Left forelimb (tissue), 1 donor: ENCODE measurements at regions not wholly inside any gene's neighbourhood (a gene's known extent, or its start where the extent isn't known, plus 50 kb on each side); places are given as distances from the start of the nearest gene placed in this dataset.

Source experiments
- DNase-seq: peaks from one replicate; pipeline ENCODE4 v3.0.0-alpha.2; 2018; ENCODE audit warnings: low spot score

DNA sequence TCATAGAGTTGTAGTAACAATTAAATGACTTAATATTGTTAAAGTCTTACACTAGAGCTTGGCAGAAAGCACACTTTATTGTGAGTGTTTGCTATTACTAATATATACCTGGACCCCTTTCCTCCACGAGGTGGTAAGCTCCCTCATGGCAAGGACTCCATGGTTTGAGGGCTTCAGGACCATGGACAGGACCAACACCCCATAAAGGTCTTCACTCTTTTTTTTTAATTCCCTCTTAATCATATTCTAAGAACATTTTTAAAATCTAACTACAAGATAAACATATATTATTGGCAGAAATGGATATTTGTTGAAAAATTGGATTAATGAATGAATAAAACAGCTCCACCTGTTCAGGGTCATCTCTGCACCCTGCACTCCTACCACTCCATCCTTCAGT lies 154.5 kb downstream of the CBLN1 start:
- DNase-seq = no peak

DNA sequence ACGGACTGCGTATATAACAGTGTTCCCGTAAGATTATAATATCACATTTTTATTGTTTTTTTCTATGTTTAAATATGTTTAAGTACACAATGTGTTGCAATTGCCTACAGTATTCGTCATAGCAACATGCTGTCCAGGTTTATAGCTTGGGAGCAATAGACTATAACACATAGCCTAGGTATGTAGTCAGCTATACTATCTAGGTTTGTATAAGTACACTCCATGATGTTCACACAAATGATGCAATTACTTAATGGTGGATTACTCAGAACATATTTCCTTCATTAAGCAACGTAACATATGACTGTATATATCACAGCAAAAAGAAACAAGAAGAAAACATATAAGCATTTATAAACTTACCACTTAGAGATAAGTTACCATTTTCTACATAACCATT lies 160.0 kb downstream of the CBLN1 start:
- DNase-seq = no peak

DNA sequence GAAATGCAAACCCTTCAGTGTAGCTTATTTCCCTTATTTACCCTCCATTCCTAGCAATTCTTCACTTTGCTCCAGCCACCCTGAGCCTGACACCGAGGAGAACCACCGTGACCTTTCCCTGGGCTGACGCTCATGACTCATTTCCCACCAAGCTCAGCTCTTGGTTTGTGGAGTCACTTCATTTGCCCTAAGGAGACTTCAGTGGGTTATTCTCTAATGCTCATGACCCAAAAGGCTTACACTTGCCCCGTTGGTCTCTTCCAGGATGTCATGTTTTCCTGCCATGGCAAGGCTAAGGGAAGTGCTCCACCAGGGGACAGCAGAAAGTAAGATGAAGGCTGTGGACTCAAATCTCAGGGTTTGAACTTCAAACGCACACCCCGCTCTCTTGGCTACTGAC lies 161.0 kb downstream of the CBLN1 start:
- DNase-seq = no peak

DNA sequence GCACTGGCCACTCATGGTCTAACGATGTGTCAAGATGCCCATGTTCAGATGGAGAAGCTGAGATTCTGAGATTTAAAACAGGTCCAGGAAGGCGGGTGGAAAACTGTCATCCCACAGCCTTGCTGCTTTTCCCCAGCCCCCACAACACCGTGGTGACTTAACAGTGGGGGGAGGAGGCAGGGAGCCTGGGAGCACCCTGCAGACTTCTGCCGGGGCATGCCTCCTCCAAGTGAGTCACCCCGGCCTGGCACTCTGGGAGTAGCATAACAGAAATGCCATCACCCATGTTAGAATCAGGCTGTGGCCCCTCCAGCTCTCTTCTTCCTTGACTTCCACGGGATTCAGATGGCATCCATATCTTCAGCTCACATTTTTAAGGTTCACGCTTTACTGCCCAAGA lies 164.8 kb downstream of the CBLN1 start:
- no peak for DNase-seq

DNA sequence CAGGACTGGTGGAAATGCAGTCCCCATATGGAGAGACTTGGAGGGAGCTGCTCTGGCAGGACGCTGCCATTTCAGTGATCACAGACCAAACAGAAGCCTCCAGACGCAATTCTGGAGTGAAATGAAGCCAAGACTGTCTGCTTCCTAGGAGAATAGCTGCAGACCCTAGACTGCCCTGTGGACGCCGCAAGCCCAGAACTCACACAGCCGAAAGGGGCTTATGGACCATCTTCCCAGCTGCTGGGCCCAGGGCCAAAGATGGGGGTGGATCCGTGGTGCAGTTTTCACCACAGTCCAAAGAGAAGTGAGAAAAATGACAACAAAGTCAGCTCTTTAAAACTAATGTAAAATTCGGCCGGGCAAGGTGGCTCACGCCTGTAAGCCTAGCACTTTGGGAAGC lies 165.7 kb downstream of the CBLN1 start:
- no peak for DNase-seq

DNA sequence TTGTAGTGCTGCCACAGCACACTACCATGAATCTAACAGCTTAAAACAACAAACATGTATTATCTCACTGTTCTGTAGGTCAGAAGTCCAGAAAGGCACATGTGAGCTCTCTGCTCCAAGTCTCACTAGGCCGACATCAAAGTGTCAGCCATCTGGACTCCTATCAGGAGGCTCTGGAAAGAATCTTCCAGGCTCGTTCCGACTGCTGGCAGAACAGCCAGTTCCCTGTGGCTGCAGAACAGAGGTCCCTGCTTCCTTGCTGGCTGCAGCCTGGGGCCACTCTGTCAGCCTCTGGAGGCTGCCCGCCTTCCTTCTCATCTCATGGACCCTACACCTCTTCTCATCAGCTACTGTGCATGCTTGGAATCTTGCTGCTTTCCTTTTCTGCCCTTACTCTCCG lies 168.9 kb downstream of the CBLN1 start:
- no peak for DNase-seq

DNA sequence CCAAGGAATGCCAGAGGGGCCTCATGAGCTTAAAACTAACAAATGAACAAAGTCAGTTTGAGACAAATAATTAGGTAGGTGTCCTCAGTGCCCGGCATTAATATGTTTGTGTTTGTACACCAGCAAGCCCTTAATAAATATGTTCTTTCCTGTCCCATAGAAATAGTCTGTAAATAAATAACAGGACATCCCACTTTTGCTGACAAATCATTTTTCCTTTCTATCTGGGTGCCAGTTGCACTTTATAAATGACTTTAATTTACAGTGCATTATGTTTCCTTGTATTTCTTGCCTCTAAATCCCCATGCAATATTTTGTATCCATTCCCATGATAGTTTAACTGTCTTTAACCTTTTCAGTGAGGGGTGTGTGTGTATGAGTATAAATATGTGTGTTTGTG lies 170.3 kb downstream of the CBLN1 start:
- DNase-seq = no peak

DNA sequence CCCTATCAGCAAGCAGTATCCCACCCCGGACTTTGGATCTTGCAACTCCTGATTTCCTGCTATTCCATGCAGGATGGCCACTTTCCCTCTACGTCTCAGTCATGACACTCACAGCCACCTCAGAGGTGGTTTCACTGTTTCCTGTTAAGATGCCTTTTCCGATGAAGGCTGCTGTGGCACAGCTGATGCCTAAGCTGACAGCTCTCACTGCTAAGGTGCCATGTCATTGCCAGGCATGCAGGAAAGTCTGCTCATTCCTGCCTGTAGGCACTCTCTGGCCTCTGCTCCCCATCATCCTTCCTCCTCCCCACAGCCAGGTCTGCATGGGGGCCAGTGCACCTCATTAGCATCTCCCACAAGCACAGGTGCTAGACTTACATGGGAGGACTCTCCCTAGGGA lies 173.0 kb downstream of the CBLN1 start:
- no peak for DNase-seq

DNA sequence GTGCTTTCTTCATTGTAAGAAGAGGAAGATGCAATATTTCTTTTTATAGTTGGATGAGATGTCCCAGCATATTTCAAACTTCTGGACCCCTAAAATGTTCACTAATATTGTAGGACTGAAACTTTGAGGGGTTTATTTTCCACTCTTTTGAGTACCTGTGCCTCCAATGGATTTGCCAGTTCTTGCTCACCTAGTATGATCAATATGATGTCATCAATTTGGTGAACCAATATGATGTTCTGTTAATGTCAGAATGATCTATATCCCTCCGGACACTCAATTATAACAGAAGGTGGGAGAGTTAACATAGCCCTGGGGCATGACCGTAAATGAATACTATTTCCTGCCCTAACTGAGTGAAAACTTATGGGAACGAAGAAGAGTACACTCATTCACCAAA lies 178.3 kb downstream of the CBLN1 start:
- no peak for DNase-seq

DNA sequence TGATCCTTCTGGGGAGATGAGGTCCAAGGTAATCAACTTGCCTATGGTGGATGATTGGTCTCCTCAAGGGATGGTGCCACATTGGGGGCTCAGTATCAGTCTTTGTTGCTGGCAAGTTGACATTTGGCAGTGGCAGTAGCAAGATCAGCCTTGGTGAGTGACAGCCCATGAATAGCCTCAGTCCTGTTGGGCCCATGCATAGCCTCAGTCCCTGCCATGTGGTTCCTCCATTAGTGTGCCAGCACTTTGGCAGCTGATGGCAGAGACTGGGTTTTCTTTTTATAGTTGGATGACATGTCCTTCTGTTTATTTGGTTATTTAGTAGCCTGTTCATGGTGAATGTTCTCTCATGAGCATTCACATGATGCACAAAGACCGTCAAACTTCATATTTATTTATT lies 179.6 kb downstream of the CBLN1 start:
- no peak for DNase-seq

DNA sequence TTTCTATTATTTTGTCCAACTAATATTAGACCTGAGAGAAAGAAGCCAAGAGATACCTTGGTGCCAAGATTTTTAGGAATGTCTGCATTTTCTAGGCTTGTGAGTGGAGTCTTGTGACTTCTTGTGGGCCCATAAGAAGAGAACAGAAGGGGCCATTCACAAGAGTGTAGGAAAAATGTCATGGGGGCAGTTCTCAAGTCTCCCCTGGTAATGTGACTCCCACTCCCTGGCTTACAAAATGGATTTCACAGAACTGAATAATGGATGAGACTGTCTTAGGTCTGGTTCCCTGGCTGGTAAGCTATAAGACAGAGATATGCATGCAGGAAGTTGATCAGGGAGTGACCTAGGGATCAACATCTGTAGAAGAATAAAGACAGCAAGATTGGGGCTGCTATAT lies 181.3 kb downstream of the CBLN1 start:
- no peak for DNase-seq

DNA sequence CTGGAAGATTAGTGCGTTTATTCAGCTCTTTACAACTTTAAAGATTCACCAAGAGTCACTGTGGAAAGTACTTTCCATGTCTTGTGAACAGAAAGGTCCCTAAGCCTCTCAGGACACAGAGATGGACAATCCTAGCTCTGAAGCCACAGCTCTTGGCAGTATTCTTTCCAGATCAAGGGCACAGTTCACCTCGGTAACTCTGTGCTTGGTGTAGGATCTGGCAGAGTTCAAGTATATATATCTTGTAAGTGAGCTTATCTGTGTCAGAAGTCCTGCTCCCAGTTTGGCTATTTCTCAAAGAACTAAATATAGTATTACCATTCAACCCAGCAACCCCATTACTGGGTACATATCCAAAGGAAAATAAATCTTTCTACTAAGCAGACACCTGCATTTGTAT lies 183.7 kb downstream of the CBLN1 start:
- no peak for DNase-seq

DNA sequence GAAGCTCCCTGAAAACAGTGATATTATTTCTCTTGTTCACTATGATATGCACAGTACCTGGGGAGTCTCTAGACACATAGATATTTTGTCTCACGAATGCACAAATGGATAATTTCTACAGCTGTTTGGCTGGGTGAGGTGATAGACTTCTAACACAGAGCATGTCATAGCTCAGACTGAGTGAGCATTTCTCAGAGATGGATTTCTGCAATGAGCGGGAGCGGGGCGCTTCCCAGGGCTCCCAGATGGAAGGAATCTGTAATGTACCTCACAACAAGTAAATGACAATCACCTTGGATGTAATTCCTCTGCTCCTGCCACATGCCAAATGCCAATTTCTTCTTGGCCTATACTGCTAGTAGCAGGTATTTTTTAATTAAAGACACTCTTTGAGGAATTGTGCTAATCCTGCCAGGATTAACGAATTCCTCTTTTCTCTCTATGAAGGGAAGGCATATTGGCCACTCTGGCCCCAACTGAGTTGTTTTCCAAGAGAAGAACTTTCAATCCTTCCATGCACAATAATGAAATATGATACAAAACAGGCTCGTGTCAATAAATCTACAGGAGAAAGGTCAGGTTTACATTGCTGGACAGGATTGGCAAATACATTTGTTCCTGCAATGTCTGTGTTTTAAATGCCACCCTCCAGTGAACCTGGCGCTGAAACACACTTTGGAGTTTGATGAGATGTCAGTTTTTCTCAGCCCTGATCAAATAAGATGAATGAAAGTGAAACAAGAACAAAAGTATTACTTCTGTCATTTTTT lies 185.3 kb downstream of the CBLN1 start:
- no peak for DNase-seq

DNA sequence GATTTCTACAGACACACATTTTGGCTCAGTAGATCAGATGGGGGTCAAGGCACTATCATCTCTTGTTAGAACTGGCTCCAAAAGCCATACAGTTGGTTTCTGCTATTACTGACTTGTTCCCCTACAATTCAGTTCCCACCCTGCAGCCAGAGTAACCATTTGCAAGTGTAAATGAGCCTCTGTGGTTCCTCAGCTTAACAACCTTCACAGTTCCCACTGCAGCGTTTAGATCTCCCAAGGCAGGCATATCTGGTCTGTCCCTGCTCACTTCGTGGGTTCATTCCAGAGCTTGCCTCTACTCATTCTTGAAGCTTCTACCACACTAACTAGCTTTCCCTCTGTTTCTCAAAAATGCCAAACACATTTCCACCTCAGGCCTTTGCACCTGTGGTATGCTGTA lies 186.1 kb downstream of the CBLN1 start:
- no peak for DNase-seq

DNA sequence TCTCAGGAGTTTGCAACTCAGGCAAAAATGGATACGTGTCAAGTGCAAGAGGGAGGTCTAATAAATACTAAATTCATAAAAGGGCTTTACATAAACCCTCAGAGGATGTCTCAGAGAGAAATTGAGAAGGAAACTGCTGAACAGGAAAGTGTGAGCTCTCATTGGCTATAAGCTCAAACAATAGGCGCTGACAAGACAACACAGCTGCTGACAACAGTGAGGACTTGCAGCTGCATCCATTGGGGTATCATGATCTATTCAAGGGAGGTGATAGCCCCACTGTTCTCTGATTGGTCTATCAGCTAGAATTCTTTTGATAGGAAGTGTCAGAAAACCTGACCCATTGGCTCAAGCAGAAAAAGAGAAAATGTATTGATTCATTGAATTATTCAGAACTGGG lies 187.2 kb downstream of the CBLN1 start:
- DNase-seq = no peak

DNA sequence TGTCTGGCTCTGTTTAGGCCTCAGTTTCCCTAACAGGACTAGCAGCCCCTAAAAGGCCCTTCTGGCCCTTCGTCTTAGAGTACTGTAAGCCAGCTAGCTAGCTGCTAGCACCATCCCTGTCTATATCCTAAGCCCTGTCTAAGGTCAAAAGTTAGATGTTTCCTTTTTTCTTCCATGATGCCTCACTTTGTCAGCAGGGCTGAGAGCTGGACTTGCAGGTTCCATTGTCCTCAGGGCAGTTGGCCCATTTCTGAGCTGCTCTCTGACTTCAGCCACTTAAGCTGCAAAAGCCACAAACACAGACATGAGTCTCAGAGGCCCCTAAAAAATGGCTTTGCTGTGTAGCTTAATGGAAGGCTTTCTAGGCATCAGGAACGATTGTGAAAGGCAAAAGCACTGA lies 187.7 kb downstream of the CBLN1 start:
- no peak for DNase-seq

DNA sequence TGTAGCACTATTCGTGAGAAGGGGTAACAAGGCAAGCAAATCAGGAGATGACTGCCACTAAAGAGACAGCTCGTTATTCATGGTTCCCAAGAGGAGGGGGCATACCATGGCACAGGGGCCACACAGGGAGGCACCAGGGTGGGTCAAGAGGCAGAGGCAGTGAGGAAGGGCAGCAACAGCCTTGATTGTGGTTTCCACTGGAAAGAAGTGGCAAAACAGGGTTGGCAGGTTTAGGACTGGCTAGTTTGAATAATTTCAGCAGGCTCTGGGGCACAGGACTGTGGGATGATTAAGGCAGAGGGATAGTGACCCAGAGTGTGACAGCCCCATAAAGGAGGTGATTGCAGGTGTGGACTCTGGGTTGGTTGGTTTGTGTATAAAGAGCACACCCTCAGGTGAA lies 188.9 kb downstream of the CBLN1 start:
- DNase-seq = no peak

DNA sequence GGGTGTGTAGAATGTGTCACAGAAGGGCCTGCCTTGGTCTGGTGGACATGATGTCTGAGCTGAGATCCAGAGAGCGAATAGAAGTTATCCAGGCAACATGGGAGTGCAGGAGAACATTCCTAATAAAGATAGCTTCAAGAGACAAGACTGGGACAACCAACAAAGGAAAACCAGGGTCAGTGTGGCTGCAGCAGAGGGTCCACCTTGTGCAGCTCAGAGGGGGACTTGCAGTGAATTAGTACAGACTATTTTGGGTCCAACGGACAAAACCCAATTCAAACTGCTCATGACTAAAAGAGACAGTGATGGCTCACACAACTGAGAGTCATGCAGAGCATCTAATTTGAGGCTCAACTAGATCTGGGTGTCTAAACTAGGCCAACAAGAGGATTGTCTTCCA lies 192.1 kb downstream of the CBLN1 start:
- no peak for DNase-seq

DNA sequence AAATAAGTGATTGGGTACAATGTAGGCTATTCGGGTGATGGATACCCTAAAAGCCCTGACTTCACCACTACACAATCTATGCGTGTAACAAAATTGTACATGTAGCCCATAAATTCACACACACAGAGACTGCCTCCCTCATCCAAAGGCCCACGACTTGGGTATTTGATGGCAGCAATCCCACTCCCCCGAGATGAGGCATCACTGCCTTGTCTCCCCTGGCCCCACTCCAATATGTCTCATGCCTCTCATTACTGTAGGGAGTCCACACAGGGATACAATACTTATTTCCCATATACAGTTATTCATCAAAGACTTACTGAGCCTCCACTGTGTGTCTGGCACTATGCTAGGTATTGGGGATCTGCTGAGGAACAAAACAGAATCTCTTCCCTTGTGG lies 192.6 kb downstream of the CBLN1 start:
- no peak for DNase-seq

DNA sequence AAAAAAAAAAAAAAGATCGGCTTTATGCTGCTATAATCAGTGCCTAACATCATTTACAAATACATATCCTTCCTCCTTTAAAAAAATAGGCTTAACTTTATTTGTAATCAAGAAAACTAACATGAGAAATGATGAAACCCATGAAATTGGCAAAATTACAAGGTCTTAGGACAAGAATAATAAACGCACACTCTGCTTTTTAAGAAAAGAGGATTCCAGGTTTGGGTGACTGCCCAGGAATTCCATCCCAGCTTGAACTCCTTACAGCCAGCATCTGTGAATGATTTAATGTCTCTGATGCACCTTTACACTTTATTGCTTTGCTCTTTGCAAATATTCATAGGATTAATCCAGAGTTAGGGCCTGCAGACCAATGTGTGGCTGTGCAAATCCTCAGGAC lies 196.0 kb downstream of the CBLN1 start:
- DNase-seq = no peak

DNA sequence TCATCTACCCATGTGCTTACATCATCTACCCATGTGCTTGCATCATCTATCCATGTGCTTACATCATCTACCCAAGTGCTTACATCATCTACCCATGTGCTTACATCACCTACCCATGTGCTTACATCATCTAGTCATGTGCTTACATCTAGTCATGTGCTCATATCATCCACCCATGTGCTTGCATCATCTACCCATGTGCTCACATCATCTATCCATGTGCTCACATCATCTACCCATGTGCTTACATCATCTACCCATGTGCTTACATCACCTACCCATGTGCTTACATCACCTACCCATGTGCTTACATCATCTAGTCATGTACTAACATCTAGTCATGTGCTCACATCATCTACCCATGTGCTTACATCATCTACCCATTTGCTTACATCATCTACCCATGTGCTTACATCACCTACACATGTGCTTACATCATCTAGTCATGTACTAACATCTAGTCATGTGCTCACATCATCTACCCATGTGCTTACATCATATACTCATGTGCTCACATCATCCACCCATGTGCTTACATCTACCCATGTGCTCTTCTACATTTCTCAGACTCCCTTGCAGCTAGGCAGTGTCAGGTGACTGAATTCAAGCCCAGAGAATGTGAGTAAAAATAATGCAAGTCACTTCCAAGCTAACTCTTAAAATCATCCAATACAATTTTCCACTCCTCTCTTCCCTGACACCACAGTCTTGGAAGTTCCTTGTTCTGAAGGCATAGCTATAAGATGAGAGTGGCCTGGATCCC lies 196.8 kb downstream of the CBLN1 start:
- DNase-seq = no peak

DNA sequence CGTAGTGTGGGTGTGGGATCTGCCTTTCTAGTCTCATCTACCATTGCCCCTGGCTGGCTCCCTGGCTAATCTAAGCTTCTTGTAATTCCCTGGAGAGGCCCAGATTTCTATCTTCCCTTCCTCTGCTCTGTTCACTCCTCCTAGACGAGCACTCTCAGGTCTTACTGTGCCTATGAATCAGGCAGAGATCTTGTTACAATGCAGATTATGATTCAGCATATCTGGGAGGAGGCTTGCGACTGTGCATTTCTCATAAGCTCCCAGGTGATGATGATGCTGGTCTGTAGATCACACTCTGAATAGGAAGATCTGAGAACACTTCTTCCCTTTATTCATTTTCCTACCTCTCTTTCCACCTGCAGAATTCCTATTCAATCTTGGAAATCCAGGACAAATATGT lies 200.1 kb downstream of the CBLN1 start:
- no peak for DNase-seq

DNA sequence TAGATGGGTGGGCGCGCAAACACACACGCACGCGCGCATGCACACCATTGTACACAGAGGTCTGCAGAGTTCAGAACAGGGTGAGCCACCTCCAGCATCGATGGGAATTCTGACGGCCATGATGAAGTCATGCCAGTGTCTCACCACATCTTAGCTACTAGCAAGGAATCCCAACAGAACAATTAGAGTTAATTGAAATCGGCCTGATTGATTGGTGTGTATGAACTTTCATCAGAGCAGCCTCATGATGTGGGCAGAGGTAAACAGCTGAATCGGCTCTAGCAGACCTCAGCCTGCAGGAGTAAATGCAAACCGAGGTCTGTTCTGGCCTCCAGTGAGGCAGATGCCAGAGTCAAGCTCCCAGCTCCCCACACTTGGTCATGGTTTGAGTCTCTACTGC lies 200.6 kb downstream of the CBLN1 start:
- no peak for DNase-seq

DNA sequence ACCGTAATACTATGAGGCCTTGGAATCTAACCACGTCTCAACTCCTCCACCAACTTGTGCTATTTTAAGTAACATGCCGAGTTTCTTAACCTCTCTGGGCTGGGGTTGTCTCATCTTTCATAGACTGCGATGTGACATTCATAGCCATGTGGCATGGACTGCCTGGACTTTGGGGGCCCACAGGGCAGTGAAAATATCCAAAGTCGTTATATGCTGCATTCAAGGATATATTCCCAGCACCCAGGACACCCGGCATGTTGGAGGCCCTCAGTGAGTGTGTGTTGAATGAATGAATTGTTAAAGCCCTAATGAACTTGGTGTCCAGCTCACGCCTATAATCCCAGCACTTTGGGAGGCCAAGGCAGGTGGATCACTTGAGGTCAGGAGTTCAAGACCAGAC lies 203.1 kb downstream of the CBLN1 start:
- DNase-seq = no peak
